ENCODE measurements at regions not wholly inside any gene's neighbourhood (a gene's known extent, or its start where the extent isn't known, plus 50 kb on each side); places are given as distances from the start of the nearest gene placed in this dataset.

DNA sequence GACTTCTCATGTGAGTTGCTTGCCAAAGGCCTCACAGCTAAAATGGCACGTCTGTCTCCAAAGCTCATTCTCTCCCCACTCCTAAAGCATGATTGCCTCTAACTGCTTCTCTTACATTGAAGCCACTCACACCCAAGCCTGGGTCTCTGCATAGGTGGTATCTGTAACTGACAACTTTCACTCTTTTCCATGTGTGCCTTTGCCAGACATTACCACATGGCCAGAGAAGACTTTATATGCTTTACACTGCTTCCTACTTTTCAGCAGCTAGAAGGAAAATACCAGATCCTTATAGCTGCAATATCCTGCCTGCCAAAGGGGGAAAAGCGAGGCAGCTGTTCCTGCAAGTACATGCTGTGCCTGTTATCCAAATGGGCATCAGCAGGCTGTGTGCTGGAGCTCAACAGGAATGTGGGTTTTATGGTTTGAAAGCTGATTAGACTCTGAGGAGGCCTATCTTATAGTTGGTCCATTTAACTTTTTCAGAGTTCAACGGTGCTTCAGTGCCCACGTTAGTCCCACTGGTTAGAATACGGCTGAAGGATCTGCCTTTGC lies 547.1 kb downstream of the RAB38 start:
- no peak for TF ChIP-seq CTCF (IDR thresholded peaks at IDR 0.05)
- no peak for TF ChIP-seq EZH2phosphoT487 (IDR thresholded peaks at IDR 0.05)
